Activated B cell treated with CpG ODN at 0.5 μM for 24 hours (primary cell): ENCODE measurements at regions not wholly inside any gene's neighbourhood (a gene's known extent, or its start where the extent isn't known, plus 50 kb on each side); places are given as distances from the start of the nearest gene placed in this dataset.

Source experiments
- ATAC-seq: fragments of 200-7000 bp; cut with Tn5 transposase; one replicate; pipeline ENCODE4 v1.10.0; 2021; ENCODE audit warnings: low read depth, mild to moderate bottlenecking, moderate library complexity
- CTCF ChIA-PET: fragments of 350-600 bp; sonication (Branson Sonifier 250); formaldehyde crosslinking; loops from one replicate; lab custom pipeline; 2021; ENCODE audit warnings: antibody characterized with exemption; lab: Charles Lee
- POLR2A ChIA-PET: fragments of 350-600 bp; sonication (Branson Sonifier 250); formaldehyde crosslinking; loops from one replicate; lab custom pipeline; 2021; ENCODE audit warnings: antibody characterized with exemption; lab: Charles Lee
- DNase-seq: peaks from one replicate; pipeline ENCODE4 v3.0.0; 2022
- H3K27ac Mint-ChIP-seq: one replicate; pipeline ENCODE4 v1.8.0; 2020; ENCODE audit warnings: mixed read lengths
- H3K27me3 Mint-ChIP-seq: one replicate; pipeline ENCODE4 v1.8.0; 2021; ENCODE audit warnings: mixed read lengths
- H3K36me3 Mint-ChIP-seq: one replicate; pipeline ENCODE4 v1.8.0; 2021; ENCODE audit warnings: low read depth, mixed read lengths
- H3K4me1 Mint-ChIP-seq: one replicate; pipeline ENCODE4 v1.8.0; 2021; ENCODE audit warnings: mixed read lengths
- H3K4me3 Mint-ChIP-seq: one replicate; pipeline ENCODE4 v1.8.0; 2020; ENCODE audit warnings: mild to moderate bottlenecking, mixed read lengths
- H3K9me3 Mint-ChIP-seq: one replicate; pipeline ENCODE4 v1.8.0; 2020; ENCODE audit warnings: mixed read lengths
- CTCF ChIP-seq: fragments of 200-600 bp; IDR thresholded peaks from one replicate; pipeline ENCODE4 v1.8.0; 2022; ENCODE audit warnings: antibody characterized with exemption, mild to moderate bottlenecking
- intact Hi-C: fragments of 100-400 bp; cut with micrococcal nuclease; formaldehyde crosslinking; loops from one replicate; pipeline ENCODE4 v1.15.1; 2024

GRCh38 chr6:12525276-12525675 lies 191.3 kb upstream of the PHACTR1 start:
- POLR2A ChIA-PET, result no interaction called here
- CTCF ChIA-PET, result no interaction called here

GRCh38 chr6:12527339-12527738 lies 189.2 kb upstream of the PHACTR1 start:
- intact Hi-C loops, result no loop called here
- DNase-seq, result no peak
- POLR2A ChIA-PET, result no interaction called here
- H3K36me3 Mint-ChIP-seq, result no peaks in the 10 kb centered on the region
- no peak overlapping the region for H3K27ac Mint-ChIP-seq
- CTCF ChIA-PET, result no interaction called here
- peaks cover 23% of the 10 kb centered on the region for H3K27me3 Mint-ChIP-seq
- TF ChIP-seq CTCF, result no peak
- H3K9me3 Mint-ChIP-seq, result no peaks in the 10 kb centered on the region
- ATAC-seq, result no peak
- no peak overlapping the region for H3K4me3 Mint-ChIP-seq
- no peaks in the 10 kb centered on the region for H3K4me1 Mint-ChIP-seq

More at GRCh38 chr6:12525276-12525675, 191.3 kb upstream of the PHACTR1 start:
- intact Hi-C loops, result no loop called here
- no peaks in the 10 kb centered on the region for H3K9me3 Mint-ChIP-seq
- no peak for ATAC-seq
- H3K27ac Mint-ChIP-seq, result no peak overlapping the region
- DNase-seq, result no peak
- no peaks in the 10 kb centered on the region for H3K4me1 Mint-ChIP-seq
- H3K4me3 Mint-ChIP-seq, result no peak overlapping the region
- no peaks in the 10 kb centered on the region for H3K36me3 Mint-ChIP-seq
- H3K27me3 Mint-ChIP-seq, result peaks cover 20% of the 10 kb centered on the region
- TF ChIP-seq CTCF, result no peak

DNA sequence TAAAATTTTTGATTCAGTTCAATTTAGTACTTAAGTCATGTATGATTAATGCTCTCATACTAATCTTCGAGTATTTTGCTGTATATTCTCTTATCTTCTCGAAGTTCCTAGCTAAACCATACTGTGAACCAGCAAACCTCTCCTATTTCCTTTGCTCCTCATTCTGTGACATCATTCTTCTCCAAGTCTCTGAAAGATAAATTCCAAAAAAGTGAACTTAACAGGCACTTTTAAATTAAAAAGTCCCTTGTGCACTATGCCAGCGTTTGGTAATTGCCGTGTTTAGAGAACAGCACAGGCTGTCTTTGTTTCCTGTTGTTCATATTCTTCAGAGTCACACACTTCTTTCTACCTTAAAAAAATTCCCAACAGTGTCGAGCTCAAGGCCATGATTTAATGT lies 188.4 kb upstream of the PHACTR1 start:
- POLR2A ChIA-PET, result no interaction called here
- H3K27me3 Mint-ChIP-seq, result peaks cover 23% of the 10 kb centered on the region
- H3K36me3 Mint-ChIP-seq, result no peaks in the 10 kb centered on the region
- no peaks in the 10 kb centered on the region for H3K4me1 Mint-ChIP-seq
- H3K9me3 Mint-ChIP-seq, result no peaks in the 10 kb centered on the region
- intact Hi-C loops, result no loop called here
- no peak overlapping the region for H3K27ac Mint-ChIP-seq
- TF ChIP-seq CTCF, result no peak
- DNase-seq, result no peak
- CTCF ChIA-PET, result no interaction called here
- no peak overlapping the region for H3K4me3 Mint-ChIP-seq
- ATAC-seq, result no peak

GRCh38 chr6:12528581-12529363 lies 187.8 kb upstream of the PHACTR1 start:
- H3K27me3 Mint-ChIP-seq, result peaks cover 21% of the 10 kb centered on the region
- no peak for DNase-seq
- no peak overlapping the region for H3K27ac Mint-ChIP-seq
- TF ChIP-seq CTCF, result no peak
- no peaks in the 10 kb centered on the region for H3K9me3 Mint-ChIP-seq
- POLR2A ChIA-PET, result no interaction called here
- no peak overlapping the region for H3K4me3 Mint-ChIP-seq
- no peaks in the 10 kb centered on the region for H3K36me3 Mint-ChIP-seq
- CTCF ChIA-PET, result no interaction called here
- no peaks in the 10 kb centered on the region for H3K4me1 Mint-ChIP-seq
- intact Hi-C loops, result no loop called here
- ATAC-seq, result no peak

DNA sequence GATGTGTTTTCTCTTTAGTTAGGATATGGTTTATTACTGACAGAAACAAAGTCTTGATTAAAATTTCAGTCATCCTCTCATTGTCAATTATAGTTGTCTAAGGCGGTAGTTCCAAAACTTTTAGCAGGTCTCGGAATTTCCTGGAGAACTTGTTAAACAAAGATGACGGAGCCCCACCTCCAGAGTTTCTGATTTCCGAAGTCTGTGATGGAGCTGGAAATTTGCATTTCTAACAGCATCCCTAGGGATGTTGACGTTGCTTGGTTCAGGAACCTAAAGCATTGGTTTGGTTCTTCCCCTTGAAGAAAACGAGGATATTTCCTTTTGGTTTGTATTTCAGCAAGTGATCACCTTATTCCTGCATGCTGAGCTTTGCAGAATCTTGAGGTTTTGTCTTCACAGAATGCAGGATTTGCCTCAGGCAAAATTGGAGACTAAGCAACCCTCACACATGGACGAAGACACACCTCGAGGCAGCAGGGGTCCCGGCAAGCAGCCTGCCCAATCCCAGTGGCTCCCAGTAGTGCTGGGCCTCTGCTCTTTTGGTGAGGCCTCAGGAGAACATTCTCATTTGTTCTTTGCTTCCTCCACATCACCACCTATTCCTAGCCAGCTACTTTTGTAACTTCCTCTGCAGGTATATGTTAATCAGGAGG lies 187.1 kb upstream of the PHACTR1 start:
- H3K36me3 Mint-ChIP-seq, result no peaks in the 10 kb centered on the region
- H3K4me3 Mint-ChIP-seq, result no peak overlapping the region
- ChIA-PET POLR2A (no interaction called here), CTCF (no interaction called here)
- no peak overlapping the region for H3K27ac Mint-ChIP-seq
- DNase-seq, result no peak
- intact Hi-C loops, result no loop called here
- TF ChIP-seq CTCF, result no peak
- H3K9me3 Mint-ChIP-seq, result no peaks in the 10 kb centered on the region
- ATAC-seq, result no peak
- H3K27me3 Mint-ChIP-seq, result peaks cover 22% of the 10 kb centered on the region
- H3K4me1 Mint-ChIP-seq, result no peaks in the 10 kb centered on the region
